OCI-LY7 (cell line): ENCODE measurements at regions not wholly inside any gene's neighbourhood (a gene's known extent, or its start where the extent isn't known, plus 50 kb on each side); places are given as distances from the start of the nearest gene placed in this dataset.
"Not testable (repeated sequence)": the region's sequence is repeated elsewhere in the genome, so short reads cannot be mapped to it uniquely, and the experiment has no call there.

Experiments
- BruUV-seq: library from RNA; stranded (reverse); fragments of 400-500 nt; replicated peaks from 2 replicates; lab custom pipeline; 2021; lab: Mats Ljungman, UMichigan
- CTCF ChIA-PET: fragments of 300-600 bp; sonication (Branson Sonifier 250); formaldehyde crosslinking; loops from one replicate; lab custom pipeline; 2022; ENCODE audit warnings: antibody characterized with exemption; ENCODE audit not compliant: unreplicated experiment; lab: Charles Lee
- POLR2A ChIA-PET: fragments of 300-600 bp; sonication (Branson Sonifier 250); formaldehyde crosslinking; loops from one replicate; lab custom pipeline; 2022; ENCODE audit warnings: antibody characterized with exemption; lab: Charles Lee
- DNase-seq: peaks from one replicate; pipeline ENCODE4 v3.0.0-alpha.2; 2015; ENCODE audit warnings: low spot score
- H2AFZ ChIP-seq: fragments of 200-600 bp; sonication (generic), shearing (Covaris generic); 2 replicates; pipeline ENCODE4 v1.6.1; 2014; ENCODE audit warnings: mild to moderate bottlenecking, antibody characterized with exemption, low read length, moderate library complexity
- H3K27ac ChIP-seq: fragments of 200-600 bp; sonication (generic); 2 replicates; pipeline ENCODE4 v1.5.1; 2014; ENCODE audit warnings: mixed run types, low read depth, mild to moderate bottlenecking, moderate library complexity, low read length, inconsistent platforms; ENCODE audit not compliant: poor library complexity, severe bottlenecking
- H3K36me3 ChIP-seq: fragments of 200-600 bp; sonication (generic); 2 replicates; pipeline ENCODE4 v1.6.1; 2014; ENCODE audit warnings: mild to moderate bottlenecking, antibody characterized with exemption, low read length, moderate library complexity, mixed read lengths; ENCODE audit not compliant: insufficient read depth
- H3K4me1 ChIP-seq: fragments of 200-600 bp; sonication (generic); 2 replicates; pipeline ENCODE4 v1.5.1; 2014; ENCODE audit warnings: mild to moderate bottlenecking, low read length; ENCODE audit not compliant: insufficient read depth, poor library complexity, severe bottlenecking
- H3K4me2 ChIP-seq: fragments of 200-600 bp; sonication (generic); 2 replicates; pipeline ENCODE4 v1.6.1; 2014; ENCODE audit warnings: mild to moderate bottlenecking, low read length
- H3K4me3 ChIP-seq: fragments of 200-600 bp; sonication (generic); 2 replicates; pipeline ENCODE4 v1.5.1; 2014; ENCODE audit warnings: mild to moderate bottlenecking, low read depth, low read length; ENCODE audit not compliant: poor library complexity, severe bottlenecking
- H3K79me2 ChIP-seq: fragments of 200-600 bp; sonication (generic); 2 replicates; pipeline ENCODE4 v1.6.1; 2016; ENCODE audit warnings: low read depth, mild to moderate bottlenecking, low read length, moderate library complexity, mixed read lengths; ENCODE audit not compliant: insufficient read depth
- H3K9me2 ChIP-seq: fragments of 200-600 bp; sonication (generic); 2 replicates; pipeline ENCODE4 v1.6.1; 2016; ENCODE audit warnings: mild to moderate bottlenecking, low read length, mixed read lengths; ENCODE audit not compliant: insufficient read depth
- H3K9me3 ChIP-seq: fragments of 200-600 bp; sonication (generic); 2 replicates; pipeline ENCODE4 v1.6.1; 2014; ENCODE audit warnings: mild to moderate bottlenecking, mixed run types, low read length, mixed read lengths
- H4K20me1 ChIP-seq: fragments of 200-600 bp; sonication (generic); 2 replicates; pipeline ENCODE4 v1.6.1; 2014; ENCODE audit warnings: mild to moderate bottlenecking, antibody characterized with exemption, low read length, moderate library complexity, mixed read lengths; ENCODE audit not compliant: insufficient read depth
- EZH2phosphoT487 ChIP-seq: fragments of 200-600 bp; sonication (generic); IDR thresholded peaks from 2 replicates; pipeline ENCODE4 v1.6.1; 2018; ENCODE audit warnings: low read depth, borderline replicate concordance, mild to moderate bottlenecking, mixed run types, antibody characterized with exemption, low read length, moderate library complexity, mixed read lengths
- intact Hi-C: fragments of 100-400 bp; cut with micrococcal nuclease; formaldehyde crosslinking; loops from one replicate; pipeline ENCODE4 v1.10.0; 2022; ENCODE audit not compliant: unreplicated experiment
- TF ChIP-seq, protein P1 (sequence below): fragments of 200-600 bp; sonication (generic); conservative IDR thresholded peaks from 2 replicates; pipeline ENCODE4 v1.5.1; 2014; ENCODE audit warnings: mild to moderate bottlenecking, antibody characterized with exemption, low read length, moderate library complexity, mixed read lengths

DNA sequence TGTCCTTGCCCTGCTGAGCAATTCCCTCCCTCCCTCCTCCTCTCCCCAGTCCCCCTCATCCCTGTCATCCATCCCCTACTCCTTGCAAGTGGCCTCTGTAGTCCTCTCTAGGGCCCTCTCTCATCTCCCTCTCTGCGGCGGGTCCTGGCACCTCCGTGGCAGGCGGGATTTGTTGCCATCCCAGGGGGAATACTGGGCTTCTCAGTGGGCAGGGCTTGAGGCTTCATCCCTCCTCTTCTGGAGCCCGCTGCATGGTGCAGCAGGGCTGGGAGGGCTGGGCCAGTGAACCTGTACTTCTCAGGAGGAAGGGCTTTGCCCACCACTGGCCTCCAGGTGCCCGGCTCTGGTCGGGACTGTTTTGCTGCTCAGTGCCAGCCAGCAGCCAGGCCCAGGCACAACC lies 216.2 kb downstream of the TFCP2L1 start:
- POLR2A ChIA-PET: no interaction called here
- CTCF ChIA-PET: no interaction called here
- no peaks in the 10 kb centered on the region for H3K9me2 ChIP-seq
- BruUV-seq: no TSS peak
- H3K4me3 ChIP-seq: no peak overlapping the region
- no peaks in the 10 kb centered on the region for H3K79me2 ChIP-seq
- DNase-seq: no peak
- intact Hi-C loops: no loop called here
- H3K4me1 ChIP-seq: no peaks in the 10 kb centered on the region
- no peak overlapping the region for H2AFZ ChIP-seq
- H4K20me1 ChIP-seq: no peaks in the 10 kb centered on the region
- no peaks in the 10 kb centered on the region for H3K36me3 ChIP-seq
- no peak overlapping the region for H3K4me2 ChIP-seq
- no peak overlapping the region for H3K27ac ChIP-seq
- no peaks in the 10 kb centered on the region for H3K9me3 ChIP-seq
- TF ChIP-seq, protein P1, sequence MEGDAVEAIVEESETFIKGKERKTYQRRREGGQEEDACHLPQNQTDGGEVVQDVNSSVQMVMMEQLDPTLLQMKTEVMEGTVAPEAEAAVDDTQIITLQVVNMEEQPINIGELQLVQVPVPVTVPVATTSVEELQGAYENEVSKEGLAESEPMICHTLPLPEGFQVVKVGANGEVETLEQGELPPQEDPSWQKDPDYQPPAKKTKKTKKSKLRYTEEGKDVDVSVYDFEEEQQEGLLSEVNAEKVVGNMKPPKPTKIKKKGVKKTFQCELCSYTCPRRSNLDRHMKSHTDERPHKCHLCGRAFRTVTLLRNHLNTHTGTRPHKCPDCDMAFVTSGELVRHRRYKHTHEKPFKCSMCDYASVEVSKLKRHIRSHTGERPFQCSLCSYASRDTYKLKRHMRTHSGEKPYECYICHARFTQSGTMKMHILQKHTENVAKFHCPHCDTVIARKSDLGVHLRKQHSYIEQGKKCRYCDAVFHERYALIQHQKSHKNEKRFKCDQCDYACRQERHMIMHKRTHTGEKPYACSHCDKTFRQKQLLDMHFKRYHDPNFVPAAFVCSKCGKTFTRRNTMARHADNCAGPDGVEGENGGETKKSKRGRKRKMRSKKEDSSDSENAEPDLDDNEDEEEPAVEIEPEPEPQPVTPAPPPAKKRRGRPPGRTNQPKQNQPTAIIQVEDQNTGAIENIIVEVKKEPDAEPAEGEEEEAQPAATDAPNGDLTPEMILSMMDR: no peak
- TF ChIP-seq EZH2phosphoT487: no peak

DNA sequence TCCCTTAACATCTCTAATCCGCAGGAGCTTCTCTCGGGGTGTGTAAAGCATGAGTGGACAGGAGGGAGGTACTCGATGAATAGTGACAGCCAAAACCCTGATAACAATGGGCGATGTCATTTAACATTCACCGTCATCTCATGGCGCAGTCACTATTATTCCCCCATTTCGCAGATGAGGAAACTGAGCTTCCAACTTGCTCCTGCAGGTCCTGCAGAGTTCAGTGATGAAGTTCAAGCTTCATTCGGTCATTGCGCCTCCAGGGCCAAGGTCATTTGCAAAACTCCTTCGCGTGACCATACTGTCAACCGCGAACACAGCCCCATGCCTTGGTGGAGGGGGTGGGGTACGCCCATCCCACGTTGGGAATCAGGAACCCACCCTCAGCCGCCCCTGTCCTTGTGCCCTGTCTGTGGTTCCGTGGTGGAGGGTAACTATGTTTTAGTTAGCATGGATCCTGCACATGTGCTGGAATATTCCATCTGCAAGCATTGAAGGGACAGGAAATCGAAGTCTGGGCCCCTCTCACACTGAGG lies 215.5 kb downstream of the TFCP2L1 start:
- intact Hi-C loops: no loop called here
- CTCF ChIA-PET: no interaction called here
- H3K4me3 ChIP-seq: no peak overlapping the region
- POLR2A ChIA-PET: no interaction called here
- no peaks in the 10 kb centered on the region for H4K20me1 ChIP-seq
- H3K9me2 ChIP-seq: no peaks in the 10 kb centered on the region
- no peaks in the 10 kb centered on the region for H3K79me2 ChIP-seq
- H3K9me3 ChIP-seq: no peaks in the 10 kb centered on the region
- no peak overlapping the region for H3K4me2 ChIP-seq
- no peak for TF ChIP-seq EZH2phosphoT487
- TF ChIP-seq, protein P1: no peak
- H3K4me1 ChIP-seq: no peaks in the 10 kb centered on the region
- DNase-seq: no peak
- H2AFZ ChIP-seq: no peak overlapping the region
- H3K27ac ChIP-seq: no peak overlapping the region
- no TSS peak for BruUV-seq
- no peaks in the 10 kb centered on the region for H3K36me3 ChIP-seq

DNA sequence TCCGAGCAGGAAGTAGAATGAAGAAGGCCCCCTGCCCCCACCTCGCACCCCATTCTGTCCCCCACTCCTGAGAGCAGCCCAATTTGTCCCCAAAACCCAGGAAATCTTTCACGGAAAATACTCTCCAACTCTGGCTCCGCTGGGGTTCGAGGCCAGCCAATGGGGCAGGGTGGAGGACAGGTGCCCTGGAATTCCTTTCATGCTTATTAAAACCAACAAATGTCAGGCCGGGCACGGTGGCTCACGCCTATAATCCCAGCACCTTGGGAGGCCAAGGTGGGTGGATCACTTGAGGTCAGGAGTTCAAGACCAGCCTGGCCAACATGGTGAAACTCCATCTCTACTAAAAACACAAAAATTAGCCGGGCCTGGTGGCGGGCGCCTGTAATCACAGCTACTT lies 214.9 kb downstream of the TFCP2L1 start:
- H3K9me2 ChIP-seq, H3K4me2 ChIP-seq, H4K20me1 ChIP-seq, H3K36me3 ChIP-seq, H3K9me3 ChIP-seq, DNase-seq, H3K79me2 ChIP-seq, BruUV-seq, POLR2A ChIA-PET, H3K27ac ChIP-seq, H3K4me1 ChIP-seq, H2AFZ ChIP-seq, CTCF ChIA-PET, H3K4me3 ChIP-seq: not testable (repeated sequence)
- intact Hi-C loops: loop anchor here (10.0 kb wide), 1 partner anchor 115 kb away; no protein-coding TSS in a partner anchor
